Thyroid gland (tissue), 4 donors: ENCODE measurements at regions not wholly inside any gene's neighbourhood (a gene's known extent, or its start where the extent isn't known, plus 50 kb on each side); places are given as distances from the start of the nearest gene placed in this dataset.

ENCODE experiments used
- DNase-seq, 2 donors: peaks; one replicate each; pipeline ENCODE4 v3.0.0-alpha.2; 2019
- H3K27ac ChIP-seq, 3 donors: fragments of 200-600 bp; sonication (generic); 1 replicate in 2 of 3; 2 replicates in 1 of 3; pipeline ENCODE4 v1.5.1; 2016 to 2019; ENCODE audit warnings: mild to moderate bottlenecking in 1 of 3, moderate library complexity in 1 of 3
- H3K27me3 ChIP-seq: fragments of 200-600 bp; sonication (generic); one replicate; pipeline ENCODE4 v1.5.1; 2019
- H3K36me3 ChIP-seq, 2 donors: fragments of 200-600 bp; sonication (generic); one replicate each; pipeline ENCODE4 v1.5.1; 2016 to 2019
- H3K4me1 ChIP-seq, 2 donors: fragments of 200-600 bp; sonication (generic); one replicate each; pipeline ENCODE4 v1.5.1; 2017 to 2019
- H3K4me3 ChIP-seq, 3 donors: fragments of 200-600 bp; sonication (generic); replicated peaks in 1 of 3; 1 replicate in 2 of 3; 2 replicates in 1 of 3; pipeline ENCODE4 v1.5.1; 2016; ENCODE audit warnings: mild to moderate bottlenecking in 1 of 3
- H3K9me3 ChIP-seq: fragments of 200-600 bp; sonication (generic); one replicate; pipeline ENCODE4 v1.5.1; 2017
- POLR2A ChIP-seq, 2 donors: fragments of 450-650 bp; IDR thresholded peaks; one replicate each; pipeline ENCODE4 v1.6.1; 2017; ENCODE audit warnings: antibody characterized with exemption in 2 of 2, mild to moderate bottlenecking in 2 of 2, moderate library complexity in 1 of 2
- WGBS, 2 donors: methylation state at CpG; one replicate each; pipeline ENCODE4 v1.1.5; 2017; 5-methylcytosine and 5-hydroxymethylcytosine counted together
- intact Hi-C: fragments of 100-400 bp; cut with DNase I; formaldehyde crosslinking; loops from one replicate; pipeline ENCODE4 v1.15.1; 2023
- TF ChIP-seq, protein P1 (sequence below), 6 experiments: fragments of 200-600 bp in 3 of 6; fragments of 450-650 bp in 3 of 6; sonication (generic) in 3 of 6; IDR thresholded peaks; one replicate each; pipeline ENCODE4 v1.5.1; 2016 to 2019; ENCODE audit warnings: antibody characterized with exemption in 6 of 6, mild to moderate bottlenecking in 2 of 6, inconsistent platforms in 1 of 6, moderate library complexity in 1 of 6

DNA sequence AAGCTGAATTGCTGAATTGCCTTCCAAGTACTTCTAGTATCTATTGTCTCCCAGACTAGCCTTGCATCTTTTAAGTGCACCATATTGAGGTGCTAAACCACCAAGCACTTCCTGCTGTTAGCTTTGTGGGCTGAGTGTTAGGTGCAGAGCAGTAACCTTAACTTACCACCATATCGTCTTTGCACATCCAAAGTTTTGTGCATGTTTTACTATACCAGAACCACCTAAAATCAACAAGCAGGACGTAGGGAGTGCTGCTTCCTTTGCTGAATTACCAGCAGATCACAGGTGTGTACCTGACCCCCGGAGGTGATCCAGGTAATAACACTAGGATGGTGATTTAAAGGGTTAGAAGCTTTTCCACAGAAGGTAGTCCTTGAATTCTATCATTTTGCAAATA lies 359.9 kb upstream of the HNRNPA3 start:
- 53 to 56% methylated on average over 3 of the region's 3 CpGs for WGBS, 2 donors
- H3K9me3 ChIP-seq: no peaks in the 10 kb centered on the region
- intact Hi-C loops: no loop called here
- no peak for TF ChIP-seq POLR2A (IDR thresholded peaks at IDR 0.05)
- TF ChIP-seq, protein P1, sequence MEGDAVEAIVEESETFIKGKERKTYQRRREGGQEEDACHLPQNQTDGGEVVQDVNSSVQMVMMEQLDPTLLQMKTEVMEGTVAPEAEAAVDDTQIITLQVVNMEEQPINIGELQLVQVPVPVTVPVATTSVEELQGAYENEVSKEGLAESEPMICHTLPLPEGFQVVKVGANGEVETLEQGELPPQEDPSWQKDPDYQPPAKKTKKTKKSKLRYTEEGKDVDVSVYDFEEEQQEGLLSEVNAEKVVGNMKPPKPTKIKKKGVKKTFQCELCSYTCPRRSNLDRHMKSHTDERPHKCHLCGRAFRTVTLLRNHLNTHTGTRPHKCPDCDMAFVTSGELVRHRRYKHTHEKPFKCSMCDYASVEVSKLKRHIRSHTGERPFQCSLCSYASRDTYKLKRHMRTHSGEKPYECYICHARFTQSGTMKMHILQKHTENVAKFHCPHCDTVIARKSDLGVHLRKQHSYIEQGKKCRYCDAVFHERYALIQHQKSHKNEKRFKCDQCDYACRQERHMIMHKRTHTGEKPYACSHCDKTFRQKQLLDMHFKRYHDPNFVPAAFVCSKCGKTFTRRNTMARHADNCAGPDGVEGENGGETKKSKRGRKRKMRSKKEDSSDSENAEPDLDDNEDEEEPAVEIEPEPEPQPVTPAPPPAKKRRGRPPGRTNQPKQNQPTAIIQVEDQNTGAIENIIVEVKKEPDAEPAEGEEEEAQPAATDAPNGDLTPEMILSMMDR (IDR thresholded peaks at IDR 0.05): peak in 1 of 6 experiments; percentile 12
- no peaks in the 10 kb centered on the region for H3K36me3 ChIP-seq
- no peak for DNase-seq
- H3K4me1 ChIP-seq: no peaks in the 10 kb centered on the region
- H3K27me3 ChIP-seq: no peaks in the 10 kb centered on the region
- no peak overlapping the region for H3K27ac ChIP-seq
- no peak overlapping the region for H3K4me3 ChIP-seq

DNA sequence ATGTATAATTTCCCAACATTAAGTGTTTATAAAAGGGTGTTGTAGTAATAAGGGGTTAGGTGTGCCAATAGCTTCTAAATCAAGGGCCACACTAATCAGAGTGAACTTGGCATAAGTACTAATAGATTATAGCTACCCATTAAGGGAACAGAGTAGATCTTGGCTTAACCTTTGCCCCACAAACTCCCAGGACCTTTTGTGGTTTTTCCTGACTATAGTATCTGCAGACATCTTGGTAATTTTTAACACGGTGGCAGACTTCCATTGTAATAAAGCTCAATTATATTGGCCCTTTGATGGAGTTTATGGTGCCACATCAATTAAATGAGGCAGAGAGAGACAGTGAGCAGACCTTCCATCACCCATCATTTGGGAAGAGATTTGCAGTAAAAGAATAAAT lies 358.5 kb upstream of the HNRNPA3 start:
- intact Hi-C loops: no loop called here
- no peaks in the 10 kb centered on the region for H3K4me1 ChIP-seq
- 76 to 84% methylated on average over 1 of the region's 1 CpG for WGBS, 2 donors
- TF ChIP-seq POLR2A (IDR thresholded peaks at IDR 0.05): no peak
- TF ChIP-seq, protein P1 (IDR thresholded peaks at IDR 0.05): no peak
- no peak overlapping the region for H3K27ac ChIP-seq
- no peak for DNase-seq
- H3K27me3 ChIP-seq: no peaks in the 10 kb centered on the region
- H3K4me3 ChIP-seq: no peak overlapping the region
- no peaks in the 10 kb centered on the region for H3K36me3 ChIP-seq
- H3K9me3 ChIP-seq: no peaks in the 10 kb centered on the region

- no peak for TF ChIP-seq POLR2A (IDR thresholded peaks at IDR 0.05)
- TF ChIP-seq, protein P1 (IDR thresholded peaks at IDR 0.05): no peak
- intact Hi-C loops: no loop called here
- DNase-seq: no peak
- Histone ChIP-seq H3K4me1 (no peaks in the 10 kb centered on the region), H3K27me3 (no peaks in the 10 kb centered on the region), H3K36me3 (no peaks in the 10 kb centered on the region), H3K27ac (no peak overlapping the region), H3K9me3 (no peaks in the 10 kb centered on the region), H3K4me3 (no peak overlapping the region)
- WGBS, 2 donors: 74% methylated on average over 3 of the region's 3 CpGs
These were observed 357.7 kb upstream of the HNRNPA3 start for GRCh38 chr2:176854878-176855277.

GRCh38 chr2:176856683-176857082 lies 355.9 kb upstream of the HNRNPA3 start:
- no peaks in the 10 kb centered on the region for H3K27me3 ChIP-seq
- intact Hi-C loops: no loop called here
- TF ChIP-seq, protein P1 (IDR thresholded peaks at IDR 0.05): no peak
- TF ChIP-seq POLR2A (IDR thresholded peaks at IDR 0.05): no peak
- H3K9me3 ChIP-seq: no peaks in the 10 kb centered on the region
- 75 to 92% methylated on average over 1 of the region's 1 CpG for WGBS, 2 donors
- no peak overlapping the region for H3K4me3 ChIP-seq
- DNase-seq: no peak
- H3K4me1 ChIP-seq: no peaks in the 10 kb centered on the region
- no peak overlapping the region for H3K27ac ChIP-seq
- no peaks in the 10 kb centered on the region for H3K36me3 ChIP-seq

DNA sequence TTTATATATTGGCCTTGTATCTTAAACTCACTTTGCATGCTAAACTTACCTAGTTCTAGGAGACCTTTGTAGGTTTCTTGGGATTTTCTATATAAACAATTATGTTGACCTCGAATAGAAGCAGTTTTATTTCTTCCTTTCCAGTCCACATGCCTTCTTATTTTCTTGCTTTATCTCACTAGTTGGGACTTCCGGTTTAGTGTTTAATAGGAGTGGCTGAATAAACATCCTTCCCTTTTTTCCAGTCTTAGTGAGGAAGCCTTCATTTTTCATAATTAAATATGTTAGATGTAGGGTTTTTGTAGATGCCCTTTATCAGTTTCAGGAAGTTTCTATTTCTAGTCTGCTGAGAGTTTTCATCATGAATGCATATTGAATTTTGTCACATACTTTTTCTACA lies 347.3 kb upstream of the HNRNPA3 start:
- TF ChIP-seq POLR2A (IDR thresholded peaks at IDR 0.05): no peak
- TF ChIP-seq, protein P1 (IDR thresholded peaks at IDR 0.05): no peak
- H3K27ac ChIP-seq: no peak overlapping the region
- WGBS, 2 donors: 55 to 58% methylated on average over 2 of the region's 2 CpGs

More for the DNA sequence above, 347.3 kb upstream of the HNRNPA3 start:
- H3K9me3 ChIP-seq: no peaks in the 10 kb centered on the region
- no peaks in the 10 kb centered on the region for H3K36me3 ChIP-seq
- DNase-seq: no peak
- intact Hi-C loops: no loop called here
- no peaks in the 10 kb centered on the region for H3K27me3 ChIP-seq
- H3K4me1 ChIP-seq: no peaks in the 10 kb centered on the region
- no peak overlapping the region for H3K4me3 ChIP-seq
